ENCODE measurements at regions not wholly inside any gene's neighbourhood (a gene's known extent, or its start where the extent isn't known, plus 50 kb on each side); places are given as distances from the start of the nearest gene placed in this dataset.

- DNase-seq = no peak
Measured at GRCh38 chr2:83602753-83603152, 856.3 kb downstream of the SUCLG1 start.

DNA sequence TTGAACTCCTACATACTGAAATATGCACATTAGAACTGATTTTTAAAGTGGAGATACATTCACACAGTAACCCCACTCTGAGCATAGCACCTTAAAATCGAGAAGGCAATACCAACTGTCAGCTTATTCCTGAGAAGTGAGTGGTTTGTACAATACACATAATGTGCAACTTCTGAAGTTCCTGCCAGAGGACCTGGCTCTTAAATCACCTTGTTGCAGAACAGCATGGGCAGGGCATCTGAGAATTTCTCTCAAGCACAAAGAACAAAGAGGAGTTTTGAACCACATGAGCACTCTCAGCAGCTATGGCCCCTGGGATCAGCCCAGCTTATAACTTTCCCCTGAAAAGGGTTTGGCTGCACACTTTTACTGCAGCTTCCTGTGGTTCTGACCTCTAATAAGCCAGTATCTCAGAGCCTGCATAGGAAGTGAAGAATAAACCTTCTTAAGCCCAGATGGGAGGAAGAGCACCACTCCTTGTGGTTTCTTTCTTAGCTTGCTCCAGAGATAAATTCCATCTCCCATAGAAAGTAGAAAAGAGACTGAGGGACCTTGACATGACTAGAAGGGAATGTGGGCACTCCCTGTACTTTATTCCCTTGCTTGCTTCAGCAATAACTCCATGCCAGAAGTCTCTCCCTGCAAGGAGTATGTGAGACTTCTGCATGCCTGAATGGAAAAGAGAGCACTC lies 862.3 kb downstream of the SUCLG1 start:
- no peak for DNase-seq

GRCh38 chr2:83595926-83596325 lies 863.2 kb downstream of the SUCLG1 start:
- DNase-seq = no peak

GRCh38 chr2:83595121-83595690 lies 863.9 kb downstream of the SUCLG1 start:
- DNase-seq = no peak

GRCh38 chr2:83594241-83595120 lies 864.6 kb downstream of the SUCLG1 start:
- DNase-seq = no peak

- DNase-seq = no peak
Measured at GRCh38 chr2:83587309-83587708, 871.8 kb downstream of the SUCLG1 start.

GRCh38 chr2:83585250-83585649 lies 873.8 kb downstream of the SUCLG1 start:
- DNase-seq = no peak

DNA sequence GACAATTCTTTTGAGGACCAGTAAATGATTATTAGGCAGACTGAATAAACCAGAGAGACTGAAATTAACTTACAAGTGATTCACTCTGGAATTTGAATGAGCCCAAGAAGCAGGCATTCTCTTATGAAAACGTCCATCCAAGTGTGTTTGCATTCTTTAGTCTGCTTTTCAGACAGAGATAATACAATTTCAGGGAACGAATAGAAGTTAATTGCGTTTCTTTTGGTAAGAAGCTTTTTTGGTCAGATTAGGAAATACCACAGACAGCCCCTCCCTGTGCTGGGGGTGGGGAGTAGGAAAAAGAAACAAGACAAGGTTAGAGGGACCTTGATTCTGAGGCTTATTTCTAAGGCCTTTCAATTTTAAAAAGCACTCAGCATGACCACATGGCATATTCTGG lies 874.4 kb downstream of the SUCLG1 start:
- DNase-seq = no peak

DNA sequence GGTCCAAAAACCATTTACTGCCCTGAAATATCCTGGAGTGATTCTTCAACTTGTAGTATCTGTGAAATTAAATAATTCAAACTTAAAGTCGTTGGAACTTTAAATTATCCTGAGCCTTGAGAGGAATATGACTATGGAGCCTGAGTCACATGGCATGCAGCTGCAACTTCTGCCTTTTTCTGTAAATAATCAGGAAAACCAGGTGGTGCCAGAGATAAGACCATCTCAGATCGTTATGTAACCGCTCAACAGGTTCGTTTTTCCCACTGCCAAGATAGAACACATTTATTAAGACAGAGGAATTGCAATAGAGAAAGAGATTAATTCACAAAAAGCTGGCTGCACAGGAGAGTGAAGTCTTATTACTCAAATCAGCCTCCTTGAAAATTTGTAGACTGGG lies 876.5 kb downstream of the SUCLG1 start:
- DNase-seq = no peak

GRCh38 chr2:83579507-83579906 lies 879.6 kb downstream of the SUCLG1 start:
- no peak for DNase-seq

- no peak for DNase-seq
Measured at GRCh38 chr2:83578405-83578804, 880.7 kb downstream of the SUCLG1 start.

DNA sequence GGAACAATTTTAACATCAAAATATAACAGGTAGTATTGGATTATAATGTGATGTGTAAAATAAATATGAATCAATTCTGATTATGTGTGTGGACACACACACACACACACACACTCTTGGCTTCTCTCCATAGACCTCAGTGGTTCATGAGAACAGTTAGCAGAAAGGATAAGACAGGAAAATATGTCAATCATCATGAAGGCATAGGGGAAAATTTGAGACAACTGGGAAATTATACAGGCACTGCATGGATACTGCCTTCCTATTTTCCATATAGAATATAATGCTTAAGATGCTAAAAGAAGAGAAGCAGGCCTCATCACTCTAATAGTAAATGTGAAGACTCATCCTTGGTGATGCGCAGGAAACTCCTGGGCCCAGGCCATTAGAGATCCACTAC lies 884.5 kb downstream of the SUCLG1 start:
- no peak for DNase-seq

GRCh38 chr2:83573060-83573459 lies 886.0 kb downstream of the SUCLG1 start:
- no peak for DNase-seq

DNA sequence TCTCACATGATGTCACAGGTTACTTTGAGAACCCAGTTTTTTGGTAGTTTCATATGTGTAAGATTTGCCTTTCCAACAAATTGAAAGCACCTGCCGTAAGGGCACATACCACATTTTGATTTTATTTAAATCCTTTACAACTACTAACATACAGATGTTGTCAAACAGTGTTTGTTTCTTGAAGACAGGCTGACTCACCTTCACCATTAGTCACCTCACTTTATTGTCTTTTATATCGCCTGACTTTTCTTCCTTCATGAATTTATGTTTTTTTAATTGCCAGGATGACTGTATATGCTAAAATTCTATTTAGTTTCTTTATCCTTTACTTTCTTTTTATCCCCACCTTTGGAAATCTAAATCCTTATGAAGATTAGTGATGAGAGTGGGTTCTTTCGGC lies 886.7 kb downstream of the SUCLG1 start:
- DNase-seq = no peak

- DNase-seq = no peak
Measured at GRCh38 chr2:83567551-83567950, 891.5 kb downstream of the SUCLG1 start.

DNA sequence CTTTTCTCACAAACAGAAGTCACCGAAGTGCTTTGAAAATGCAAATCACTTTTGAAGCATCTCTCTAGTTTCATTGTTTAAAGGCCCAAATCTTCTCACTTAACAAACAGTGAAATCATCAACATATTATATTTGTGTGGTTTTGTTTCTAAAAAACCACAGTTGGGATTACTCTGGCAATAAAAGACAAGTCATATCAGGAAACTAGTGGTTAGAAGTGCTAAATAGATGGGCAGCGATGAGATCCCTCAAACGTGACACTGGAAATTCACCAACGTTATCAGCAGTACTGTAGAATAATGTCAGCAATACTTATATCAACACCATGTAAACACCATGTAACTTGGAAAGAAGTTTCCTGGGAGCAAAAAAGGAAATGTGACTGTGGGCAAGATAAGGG lies 893.5 kb downstream of the SUCLG1 start:
- DNase-seq = no peak

DNA sequence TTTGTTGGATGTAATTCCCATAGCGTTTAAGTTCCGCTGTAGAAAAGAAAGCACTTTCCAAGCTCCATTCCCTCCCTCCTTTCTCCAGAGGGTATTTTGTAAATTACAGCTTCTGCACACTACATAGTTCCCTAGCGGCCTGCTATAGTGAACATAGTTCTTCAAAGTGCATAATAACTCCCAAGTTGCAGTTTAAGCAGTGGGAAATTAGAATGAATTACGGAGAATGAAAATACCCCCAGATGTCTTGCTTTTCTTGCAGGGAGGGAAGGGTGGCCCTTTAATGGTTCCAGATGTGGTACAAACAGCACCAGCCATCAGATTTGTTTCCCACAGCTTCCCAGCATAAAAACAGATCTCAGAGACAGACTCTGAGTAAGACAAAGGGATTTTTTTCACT lies 893.9 kb downstream of the SUCLG1 start:
- DNase-seq = no peak

DNA sequence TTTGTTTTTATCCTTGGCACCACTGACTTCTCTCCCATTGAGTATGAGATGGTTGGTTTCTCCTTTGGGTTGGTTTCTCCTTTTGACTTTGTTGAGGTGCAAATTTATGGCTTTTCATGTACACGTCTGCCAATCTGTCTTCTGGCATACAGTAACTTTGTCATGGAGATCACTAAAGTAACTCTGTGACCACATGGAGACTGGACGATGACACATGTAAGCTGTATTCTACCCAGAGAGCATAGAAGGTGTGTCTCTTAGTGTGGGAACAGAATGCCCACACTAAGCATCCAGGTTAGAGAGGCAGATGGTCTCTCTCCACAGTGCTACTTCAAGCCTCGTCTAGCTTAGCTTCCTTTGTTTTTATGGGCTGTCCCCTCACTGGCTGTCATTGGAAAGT lies 897.5 kb downstream of the SUCLG1 start:
- no peak for DNase-seq

DNA sequence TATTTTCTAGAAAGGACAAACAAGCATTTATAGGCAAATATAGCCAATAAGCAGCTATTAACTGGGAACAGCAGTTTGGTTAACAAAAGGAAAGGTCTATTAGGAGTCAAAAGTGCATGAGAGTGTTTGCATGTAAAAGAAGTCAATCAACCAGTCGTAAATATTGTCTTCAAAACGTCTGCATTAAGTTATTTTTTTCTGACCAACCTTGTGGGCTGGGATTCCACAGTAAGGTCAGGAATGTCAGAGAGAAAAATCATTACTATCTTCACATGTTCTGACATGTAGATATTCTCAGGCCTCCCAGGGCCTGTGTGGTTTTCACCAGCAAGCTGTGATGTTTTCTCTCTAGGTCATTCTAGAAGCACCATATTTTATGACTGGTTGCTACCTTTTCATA lies 922.5 kb downstream of the SUCLG1 start:
- DNase-seq = no peak

DNA sequence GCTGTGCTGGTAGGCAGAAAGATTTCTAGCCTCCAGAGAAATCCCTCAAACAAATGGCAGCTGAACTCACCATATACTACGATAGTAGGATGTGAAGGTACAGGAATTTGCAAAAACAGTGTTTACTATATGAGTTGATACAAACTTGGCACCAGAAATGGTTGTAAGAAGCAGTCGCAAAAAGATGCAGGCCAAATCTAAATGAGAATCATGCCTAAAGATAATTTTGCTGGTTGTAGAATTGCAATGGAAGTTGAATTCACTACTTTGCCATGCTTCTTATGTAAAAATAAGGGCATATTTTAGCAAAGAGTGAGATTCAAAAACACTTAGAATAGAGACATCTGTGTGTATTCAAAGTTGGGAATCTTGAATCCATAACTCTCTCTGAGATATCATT lies 924.7 kb downstream of the SUCLG1 start:
- DNase-seq = no peak

DNA sequence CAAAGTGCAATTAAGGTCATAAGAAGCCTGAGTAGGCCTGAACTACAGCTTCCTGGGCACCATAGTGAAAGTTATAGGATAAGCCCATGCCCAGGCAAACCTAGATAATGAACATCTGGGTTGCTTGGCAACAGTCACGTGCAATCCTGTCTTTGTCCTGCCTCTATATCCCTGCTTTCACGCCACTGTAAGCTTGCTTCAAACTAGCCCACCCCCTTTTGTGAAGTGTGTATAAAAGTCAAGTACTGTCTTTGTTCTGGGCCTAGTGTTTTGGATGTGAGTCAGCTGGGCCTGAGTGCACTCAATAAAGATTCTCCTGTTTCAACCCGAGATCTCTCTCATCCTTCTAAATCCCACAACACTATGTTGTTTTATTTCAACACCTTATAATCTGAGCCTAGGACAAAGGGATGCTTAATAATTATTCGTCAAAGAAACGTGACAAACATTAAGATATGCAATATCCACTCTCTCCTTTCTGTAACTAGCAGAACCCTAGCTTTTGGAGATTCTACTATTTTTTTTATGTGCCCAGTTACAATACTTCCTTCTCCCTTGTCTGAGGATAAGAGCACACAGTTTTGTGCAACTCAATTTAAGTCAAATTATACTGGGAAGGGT lies 927.8 kb downstream of the SUCLG1 start:
- no peak for DNase-seq

DNA sequence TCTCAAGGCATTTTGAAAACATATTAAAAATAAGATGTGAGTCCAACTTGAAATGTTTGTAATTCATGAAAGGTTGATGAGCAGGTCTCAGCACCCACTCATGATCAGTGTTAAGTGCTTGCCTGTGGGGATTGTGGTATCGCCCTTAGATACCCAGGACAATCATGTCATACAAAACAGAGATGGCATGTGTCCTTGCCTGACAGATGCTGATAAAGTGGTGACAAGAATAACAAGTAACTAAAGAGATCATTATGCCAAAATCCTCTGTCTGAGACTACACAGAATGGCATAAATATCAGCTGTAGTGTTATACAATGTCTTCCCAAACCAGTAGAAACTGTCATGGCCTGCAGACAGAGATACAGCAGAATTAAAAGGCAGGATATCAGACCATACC lies 930.3 kb downstream of the SUCLG1 start:
- no peak for DNase-seq

- DNase-seq = no peak
Measured at GRCh38 chr2:83522891-83523493, 936.1 kb downstream of the SUCLG1 start.

Data from activated naive CD4-positive, alpha-beta T cell (primary cell).